ENCODE measurements at regions not wholly inside any gene's neighbourhood (a gene's known extent, or its start where the extent isn't known, plus 50 kb on each side); places are given as distances from the start of the nearest gene placed in this dataset.

- no peak overlapping the region for H3K4me3 ChIP-seq (ENCODE audit: low read depth, low read length)
- DNase-seq (ENCODE audit: low read depth): no peak
- TF ChIP-seq MYC (IDR thresholded peaks at IDR 0.05; ENCODE audit: low read depth, low read length) (no peak), MAX (IDR thresholded peaks at IDR 0.05; ENCODE audit: low read depth, low read length) (no peak), CTCF (IDR thresholded peaks at IDR 0.05; ENCODE audit: low read depth, low read length) (no peak), POLR2A (IDR thresholded peaks at IDR 0.05; ENCODE audit: extremely low read depth, insufficient read length) (no peak)
Observed at GRCh38 chr18:39681061-39681460, 2115.5 kb upstream of the CELF4 start.

- DNase-seq (ENCODE audit: low read depth): peak; percentile 16
- H3K4me3 ChIP-seq (ENCODE audit: low read depth, low read length): no peak overlapping the region
- no peak for TF ChIP-seq MAX (IDR thresholded peaks at IDR 0.05; ENCODE audit: low read depth, low read length)
- TF ChIP-seq CTCF (IDR thresholded peaks at IDR 0.05; ENCODE audit: low read depth, low read length): no peak
- TF ChIP-seq POLR2A (IDR thresholded peaks at IDR 0.05; ENCODE audit: extremely low read depth, insufficient read length): no peak
- no peak for TF ChIP-seq MYC (IDR thresholded peaks at IDR 0.05; ENCODE audit: low read depth, low read length)
Observed at GRCh38 chr18:39675906-39676305, 2110.3 kb upstream of the CELF4 start.

- peak; percentile 1 for DNase-seq (ENCODE audit: low read depth)
- TF ChIP-seq POLR2A (IDR thresholded peaks at IDR 0.05; ENCODE audit: extremely low read depth, insufficient read length) (no peak), MYC (IDR thresholded peaks at IDR 0.05; ENCODE audit: low read depth, low read length) (no peak), CTCF (IDR thresholded peaks at IDR 0.05; ENCODE audit: low read depth, low read length) (no peak), MAX (IDR thresholded peaks at IDR 0.05; ENCODE audit: low read depth, low read length) (no peak)
- no peak overlapping the region for H3K4me3 ChIP-seq (ENCODE audit: low read depth, low read length)
Observed at GRCh38 chr18:39675368-39675767, 2109.8 kb upstream of the CELF4 start.

- no peak for DNase-seq (ENCODE audit: low read depth)
- no peak overlapping the region for H3K4me3 ChIP-seq (ENCODE audit: low read depth, low read length)
- no peak for TF ChIP-seq POLR2A (IDR thresholded peaks at IDR 0.05; ENCODE audit: extremely low read depth, insufficient read length)
- no peak for TF ChIP-seq CTCF (IDR thresholded peaks at IDR 0.05; ENCODE audit: low read depth, low read length)
- no peak for TF ChIP-seq MAX (IDR thresholded peaks at IDR 0.05; ENCODE audit: low read depth, low read length)
- TF ChIP-seq MYC (IDR thresholded peaks at IDR 0.05; ENCODE audit: low read depth, low read length): no peak
Observed at GRCh38 chr18:39672171-39672570, 2106.6 kb upstream of the CELF4 start.

GRCh38 chr18:39667905-39668304 is 2102.3 kb upstream of the CELF4 start:
- no peak for DNase-seq (ENCODE audit: low read depth)
- TF ChIP-seq MAX (IDR thresholded peaks at IDR 0.05; ENCODE audit: low read depth, low read length) (no peak), MYC (IDR thresholded peaks at IDR 0.05; ENCODE audit: low read depth, low read length) (no peak), CTCF (IDR thresholded peaks at IDR 0.05; ENCODE audit: low read depth, low read length) (no peak), POLR2A (IDR thresholded peaks at IDR 0.05; ENCODE audit: extremely low read depth, insufficient read length) (no peak)

GRCh38 chr18:39666541-39666940 is 2100.9 kb upstream of the CELF4 start:
- no peak overlapping the region for H3K4me3 ChIP-seq (ENCODE audit: low read depth, low read length)
- TF ChIP-seq POLR2A (IDR thresholded peaks at IDR 0.05; ENCODE audit: extremely low read depth, insufficient read length) (no peak), CTCF (IDR thresholded peaks at IDR 0.05; ENCODE audit: low read depth, low read length) (no peak), MAX (IDR thresholded peaks at IDR 0.05; ENCODE audit: low read depth, low read length) (no peak), MYC (IDR thresholded peaks at IDR 0.05; ENCODE audit: low read depth, low read length) (no peak)
- no peak for DNase-seq (ENCODE audit: low read depth)

More at GRCh38 chr18:39667905-39668304, 2102.3 kb upstream of the CELF4 start:
- H3K4me3 ChIP-seq (ENCODE audit: low read depth, low read length): no peak overlapping the region
